Stimulated activated CD8-positive, alpha-beta memory T cell treated with anti-CD3 and anti-CD28 coated beads, Interleukin-2, amount 100 ng/mL, for 1 hour (primary cell): ENCODE measurements at regions not wholly inside any gene's neighbourhood (a gene's known extent, or its start where the extent isn't known, plus 50 kb on each side); places are given as distances from the start of the nearest gene placed in this dataset.
"Not testable (repeated sequence)": the region's sequence is repeated elsewhere in the genome, so short reads cannot be mapped to it uniquely, and the experiment has no call there.

Source experiments
- DNase-seq, 2 donors: peaks; one replicate each; pipeline ENCODE4 v3.0.0-alpha.2; 2020; ENCODE audit warnings: low read depth in 2 of 2

DNA sequence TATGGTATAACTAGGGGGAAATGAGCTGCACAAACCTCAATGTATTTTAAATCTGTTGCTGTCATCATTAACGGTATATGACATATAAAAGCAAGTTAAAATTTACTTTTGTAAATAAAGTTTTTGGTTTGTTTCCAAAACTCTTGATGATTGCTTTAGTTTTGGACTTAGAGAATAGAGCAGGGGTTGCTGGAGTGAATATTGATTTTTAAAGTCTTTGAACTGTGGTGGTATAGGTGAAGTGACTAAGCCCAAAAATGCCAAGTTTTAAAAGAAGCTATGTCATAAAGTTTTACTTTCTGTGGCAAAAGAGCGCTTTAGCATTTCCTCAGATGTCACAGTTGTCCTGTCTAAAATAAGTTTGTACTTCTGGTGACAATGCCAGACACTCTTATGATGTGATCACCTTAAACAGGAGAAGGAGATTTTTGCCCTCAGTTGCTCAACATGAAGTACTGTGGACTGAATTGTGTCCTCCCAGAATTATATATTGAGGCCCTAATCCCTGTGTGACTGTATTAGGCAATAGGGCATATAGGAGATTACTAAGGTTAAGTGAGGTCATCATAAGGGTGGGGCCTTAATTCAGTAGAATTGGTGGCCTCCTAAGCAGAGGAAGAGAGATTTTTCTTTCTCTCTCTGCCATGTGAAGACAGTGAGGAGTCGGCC lies 175.2 kb upstream of the PLGLB1 start:
- DNase-seq = not testable (repeated sequence)

DNA sequence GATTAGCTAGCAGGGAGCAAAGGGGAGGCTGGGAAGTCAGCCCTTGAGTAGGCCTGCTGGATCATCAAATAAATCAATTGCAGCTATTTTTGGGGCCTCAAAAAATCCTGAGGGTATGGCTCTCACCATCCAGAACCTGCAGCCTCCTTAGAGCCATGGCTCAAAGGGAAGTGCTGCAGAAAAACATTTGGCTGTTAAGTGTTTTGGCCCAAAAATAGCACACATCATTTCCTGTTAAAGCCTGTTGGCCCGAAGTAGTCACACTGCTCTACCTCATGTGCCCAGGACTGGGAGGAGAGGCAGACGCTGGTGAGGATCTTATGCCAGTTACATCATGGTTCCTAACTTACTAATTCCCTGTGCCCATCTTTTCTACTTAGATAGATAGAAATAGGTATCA lies 176.8 kb upstream of the PLGLB1 start:
- not testable (repeated sequence) for DNase-seq

DNA sequence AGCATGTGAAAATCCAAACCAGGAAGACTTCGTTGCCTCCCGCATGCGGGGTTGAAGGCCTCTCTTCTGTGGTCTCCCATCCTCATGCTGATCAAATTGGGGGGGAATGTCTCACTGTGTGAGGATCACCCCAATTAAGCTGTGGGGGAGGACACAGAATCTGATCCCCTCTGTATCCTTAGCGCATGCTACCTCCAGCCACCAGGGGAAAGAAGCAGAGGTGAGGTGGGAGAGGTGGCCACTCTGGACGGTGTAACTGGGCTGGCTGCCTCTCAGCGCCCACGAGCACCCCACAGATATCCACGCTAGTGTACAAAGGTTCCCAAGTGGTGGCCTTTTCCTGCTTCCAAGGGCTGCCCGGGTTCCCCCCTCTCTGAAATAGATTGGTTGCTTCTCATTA lies 177.6 kb upstream of the PLGLB1 start:
- not testable (repeated sequence) for DNase-seq

DNA sequence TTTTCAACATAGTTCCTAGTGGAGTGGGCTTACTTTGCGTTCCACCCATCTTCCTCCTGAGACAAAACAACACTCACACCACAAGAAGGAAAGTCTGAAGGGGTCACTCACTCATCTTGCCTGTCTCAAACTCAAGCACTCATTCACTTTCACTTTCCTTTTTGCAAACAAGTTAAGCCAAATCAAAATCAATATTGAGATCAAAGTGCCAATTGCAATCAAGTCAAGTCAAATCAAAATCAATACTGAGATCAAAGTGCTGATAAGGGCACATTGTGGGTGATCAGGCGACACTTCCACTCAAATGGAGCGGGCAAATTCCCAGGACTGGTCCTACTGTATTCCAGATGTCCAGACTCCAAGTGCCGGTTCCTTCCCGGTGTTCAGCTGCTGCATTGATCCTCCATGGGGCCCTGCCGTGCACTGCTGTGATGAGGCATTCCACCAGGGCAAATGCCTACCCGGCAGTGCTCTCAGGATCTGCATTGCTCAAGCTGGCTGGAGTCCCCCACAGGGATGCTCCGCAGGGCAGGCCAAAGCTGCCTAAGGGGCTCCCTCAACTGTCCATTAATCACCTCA lies 183.0 kb upstream of the PLGLB1 start:
- DNase-seq = not testable (repeated sequence)

DNA sequence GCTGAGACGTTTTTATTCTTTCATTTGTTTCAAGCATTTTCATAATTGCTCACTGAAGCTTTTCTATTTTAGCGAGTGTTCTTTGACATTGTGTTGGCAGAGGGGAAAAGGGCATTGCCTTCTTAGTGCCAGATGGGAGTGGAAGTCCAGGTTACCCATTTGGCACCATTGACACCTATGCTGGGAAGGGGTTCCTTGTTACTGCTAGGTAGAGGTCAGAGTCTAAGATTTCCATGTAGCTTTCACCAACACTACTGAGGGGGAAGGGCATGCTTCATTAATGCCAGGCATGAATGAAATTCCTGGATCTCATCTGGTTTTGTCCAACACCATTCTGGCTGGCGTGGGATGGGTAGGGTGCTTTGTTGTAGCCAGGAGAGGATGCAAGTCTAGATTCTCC lies 191.3 kb upstream of the PLGLB1 start:
- DNase-seq = not testable (repeated sequence)

DNA sequence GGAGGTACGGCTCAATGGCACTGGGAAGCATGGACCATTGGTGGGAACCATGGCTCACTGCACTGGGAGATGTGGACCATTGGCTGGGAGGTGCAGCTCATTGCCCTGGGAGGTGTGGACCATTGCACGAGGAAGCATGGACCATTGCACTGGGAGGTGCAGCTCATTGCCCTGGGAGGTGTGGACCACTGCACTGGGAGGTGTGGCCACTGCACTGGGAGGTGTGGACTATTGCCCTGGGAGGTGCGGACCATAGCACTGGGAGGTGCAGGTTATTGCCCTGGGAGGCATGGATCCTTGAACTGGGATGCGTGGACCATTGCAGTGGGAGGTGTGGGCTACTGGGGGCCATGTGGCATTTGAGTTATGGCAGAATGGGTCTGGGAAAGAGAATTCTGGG lies 195.4 kb upstream of the PLGLB1 start:
- DNase-seq = not testable (repeated sequence)

DNA sequence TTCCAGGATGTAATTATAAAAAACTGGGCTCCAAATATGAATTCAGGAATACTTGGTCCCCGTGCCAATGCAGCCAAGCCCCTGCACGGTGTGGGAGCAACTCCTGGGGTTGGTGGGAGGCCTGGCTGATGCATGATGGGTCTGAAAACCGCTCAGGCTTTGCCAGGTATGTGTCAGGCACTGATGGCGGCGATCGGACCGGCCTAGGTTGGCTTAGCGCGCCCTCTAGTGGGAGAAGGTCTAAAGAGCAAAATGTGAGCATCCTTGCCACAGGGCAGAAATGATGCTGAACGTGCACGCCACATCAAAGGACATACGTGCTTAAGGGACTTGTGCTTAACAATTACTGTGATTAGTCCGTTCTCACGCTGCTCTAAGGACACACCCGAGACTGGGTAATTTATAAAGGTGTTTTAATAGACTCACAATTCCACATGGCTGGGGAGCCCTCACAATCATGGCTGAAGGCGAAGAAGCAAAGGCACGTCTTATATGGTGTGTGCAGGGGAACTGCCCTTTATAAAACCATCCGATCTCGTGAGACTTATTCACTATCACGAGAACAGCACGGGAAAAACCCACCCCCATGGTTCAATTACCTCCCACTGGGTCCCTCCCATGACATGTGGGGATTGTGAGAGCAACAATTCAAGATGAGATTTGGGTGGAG lies 196.2 kb upstream of the PLGLB1 start:
- peak; percentile 24 to 48 for DNase-seq

DNA sequence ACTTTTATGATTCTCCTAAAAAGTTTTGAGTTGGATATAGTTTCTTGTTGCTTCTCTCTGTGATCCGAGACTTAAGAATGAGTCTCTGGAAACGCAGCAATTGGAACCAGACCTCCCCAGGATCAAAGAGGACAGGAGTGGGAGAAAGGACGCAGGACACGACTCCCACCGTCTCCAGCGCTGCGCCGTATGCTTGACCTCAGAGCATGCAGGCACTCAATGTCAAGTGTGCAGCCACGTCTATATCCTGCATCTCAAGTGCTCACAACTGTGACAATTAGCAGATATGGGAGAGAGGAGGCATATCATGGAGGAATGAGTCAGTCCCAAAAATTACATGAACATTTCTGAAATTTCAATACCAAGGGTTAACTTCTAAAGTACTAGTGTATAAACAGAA lies 199.0 kb upstream of the PLGLB1 start:
- DNase-seq = not testable (repeated sequence)

DNA sequence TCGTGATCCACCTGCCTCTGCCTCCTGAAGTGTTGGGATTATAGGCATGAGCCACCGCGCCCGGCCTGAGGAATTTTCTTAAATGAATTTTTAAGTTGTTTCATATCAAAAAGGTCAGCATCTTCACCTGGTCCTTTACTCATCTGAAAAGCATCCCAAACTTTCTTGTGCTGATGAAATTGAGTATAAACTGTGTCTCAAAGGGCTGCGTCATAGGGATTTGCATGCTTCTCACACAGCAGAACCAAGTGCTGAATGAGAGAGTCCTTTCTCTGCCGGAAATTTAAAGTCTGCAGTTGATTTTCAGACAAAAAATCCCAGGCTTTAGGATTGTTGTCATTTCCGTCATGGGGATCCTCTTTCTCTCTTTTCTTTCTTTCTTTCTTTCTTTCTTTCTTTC lies 200.5 kb upstream of the PLGLB1 start:
- not testable (repeated sequence) for DNase-seq

DNA sequence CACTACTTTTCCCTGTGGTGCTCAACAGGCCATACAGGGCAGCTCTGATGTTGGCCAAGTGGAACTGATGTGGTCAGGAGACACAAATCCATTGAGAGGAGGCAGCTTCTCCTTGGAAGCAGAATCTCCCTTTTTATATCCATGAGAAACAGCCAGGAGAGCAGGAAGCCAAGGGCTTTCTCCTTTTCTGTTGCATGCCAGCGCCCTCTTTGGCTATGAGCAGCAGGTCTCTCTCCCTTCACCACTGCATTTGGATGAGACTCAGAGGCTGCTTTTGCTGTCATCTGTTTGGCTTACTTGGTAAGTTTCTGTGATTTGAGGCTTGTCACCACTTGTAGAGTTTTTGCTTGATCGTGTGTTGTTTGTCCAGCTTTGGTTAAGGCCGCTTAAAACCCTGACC lies 202.2 kb upstream of the PLGLB1 start:
- DNase-seq = not testable (repeated sequence)

DNA sequence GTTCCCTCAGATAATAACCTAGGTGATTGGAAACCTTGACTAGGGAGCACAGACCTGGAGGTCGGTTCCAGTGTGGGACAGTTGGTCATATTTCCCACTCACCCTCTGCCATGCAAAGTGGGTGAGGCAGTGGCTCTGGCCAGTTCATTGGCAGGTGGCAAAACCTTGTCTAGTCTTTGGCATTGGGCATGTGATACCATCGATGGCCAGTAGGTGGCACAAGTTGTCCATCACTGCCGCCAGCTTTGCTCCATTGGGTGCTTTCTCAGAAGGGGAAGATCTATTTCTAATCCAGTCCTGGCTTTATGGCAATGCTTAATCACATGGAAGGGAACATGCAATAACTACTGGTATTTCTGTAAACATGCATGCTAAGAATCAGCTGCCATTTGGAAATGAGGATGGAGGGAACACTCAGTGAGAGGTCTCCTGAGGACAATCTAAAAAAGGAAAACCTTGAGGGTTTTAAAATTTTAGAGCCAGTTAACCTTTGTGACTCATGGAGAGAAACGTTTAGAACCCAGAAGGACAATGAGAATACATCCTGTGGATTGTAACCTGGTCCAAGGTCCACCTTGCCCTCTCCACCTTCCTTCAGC lies 207.5 kb upstream of the PLGLB1 start:
- DNase-seq = not testable (repeated sequence)

DNA sequence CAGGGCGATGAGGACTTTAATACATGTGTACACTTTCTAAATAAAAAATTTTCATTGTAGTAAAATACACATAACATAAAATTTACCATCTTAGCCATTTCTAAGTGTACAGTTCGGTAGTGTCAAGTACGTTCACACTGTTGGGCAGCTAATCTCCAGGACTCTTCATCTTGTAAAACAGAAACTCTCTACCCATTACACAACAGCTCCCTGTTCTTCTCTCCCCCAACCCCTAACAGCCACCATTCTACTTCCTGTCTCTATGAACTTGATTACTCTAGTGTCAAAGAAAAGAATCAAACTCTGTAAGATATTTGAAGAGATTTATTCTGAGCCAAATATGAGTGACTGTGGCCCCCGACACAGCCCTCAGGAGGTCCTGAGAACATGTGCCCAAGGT lies 208.3 kb upstream of the PLGLB1 start:
- not testable (repeated sequence) for DNase-seq

DNA sequence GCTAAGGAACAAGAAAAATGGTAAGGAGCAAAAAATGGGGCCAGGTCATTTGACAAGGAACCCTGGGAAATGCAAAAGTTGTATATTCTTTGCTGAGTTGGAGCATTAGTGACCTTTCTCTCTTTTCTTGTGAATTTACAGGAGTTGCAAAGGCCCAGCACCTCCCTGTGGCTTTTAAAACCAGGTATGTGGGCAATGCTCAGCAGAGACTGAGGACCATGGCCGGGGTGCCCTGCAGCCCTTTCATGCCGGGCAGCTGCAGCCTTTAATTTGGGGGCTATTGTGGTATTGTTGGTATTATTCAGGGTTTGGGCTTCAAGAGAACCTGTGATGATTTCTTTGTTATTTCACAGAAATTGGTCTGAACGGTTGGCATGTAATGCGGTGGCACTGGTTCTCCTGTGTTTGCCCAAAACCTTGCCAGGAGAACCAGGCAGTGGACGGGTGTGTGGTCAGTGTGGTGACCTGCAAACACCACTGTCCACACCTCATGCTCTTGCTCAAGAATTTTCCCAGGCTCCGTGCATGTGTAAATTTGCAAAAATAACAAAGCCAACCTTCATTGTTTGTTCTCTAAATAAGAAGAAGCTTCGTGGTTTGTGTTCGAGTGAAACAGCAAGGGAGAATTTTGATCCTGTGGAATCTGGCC lies 213.8 kb upstream of the PLGLB1 start:
- DNase-seq = not testable (repeated sequence)

DNA sequence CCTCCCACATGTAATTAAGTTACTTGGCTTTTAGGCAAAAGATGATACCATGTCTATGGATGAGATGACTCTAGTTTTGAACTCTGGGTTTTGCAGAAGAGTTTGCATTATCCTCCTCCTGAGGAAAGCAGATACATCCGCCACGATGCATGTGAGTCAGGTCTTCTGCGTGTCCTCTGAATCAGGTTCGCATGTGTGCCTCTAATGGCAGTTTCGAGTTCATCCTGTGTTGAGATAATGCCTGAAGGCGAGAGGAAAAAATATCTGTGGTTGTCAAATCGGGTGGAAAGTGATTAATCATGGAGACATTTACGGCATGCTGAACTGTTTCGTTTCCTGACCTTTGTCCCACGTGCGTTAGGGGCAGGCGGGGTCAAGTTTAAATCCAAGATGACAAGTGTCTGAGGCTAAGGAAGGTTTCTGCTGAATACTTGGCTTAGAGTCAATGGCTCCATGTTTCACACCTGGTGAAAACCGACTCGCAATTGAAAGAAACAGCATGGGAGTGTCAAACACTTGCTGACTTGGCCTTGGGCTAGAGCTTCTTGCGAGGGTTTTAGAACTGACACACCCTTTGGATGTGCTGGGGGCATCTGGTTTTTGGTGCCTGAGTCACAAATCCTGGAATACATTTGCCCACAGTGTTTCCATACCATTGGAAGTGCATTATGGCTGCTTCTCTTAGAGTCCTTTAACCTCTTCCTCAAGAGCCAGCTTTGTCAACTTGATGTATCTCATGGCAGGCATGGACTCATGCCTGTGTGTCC lies 216.1 kb upstream of the PLGLB1 start:
- not testable (repeated sequence) for DNase-seq

DNA sequence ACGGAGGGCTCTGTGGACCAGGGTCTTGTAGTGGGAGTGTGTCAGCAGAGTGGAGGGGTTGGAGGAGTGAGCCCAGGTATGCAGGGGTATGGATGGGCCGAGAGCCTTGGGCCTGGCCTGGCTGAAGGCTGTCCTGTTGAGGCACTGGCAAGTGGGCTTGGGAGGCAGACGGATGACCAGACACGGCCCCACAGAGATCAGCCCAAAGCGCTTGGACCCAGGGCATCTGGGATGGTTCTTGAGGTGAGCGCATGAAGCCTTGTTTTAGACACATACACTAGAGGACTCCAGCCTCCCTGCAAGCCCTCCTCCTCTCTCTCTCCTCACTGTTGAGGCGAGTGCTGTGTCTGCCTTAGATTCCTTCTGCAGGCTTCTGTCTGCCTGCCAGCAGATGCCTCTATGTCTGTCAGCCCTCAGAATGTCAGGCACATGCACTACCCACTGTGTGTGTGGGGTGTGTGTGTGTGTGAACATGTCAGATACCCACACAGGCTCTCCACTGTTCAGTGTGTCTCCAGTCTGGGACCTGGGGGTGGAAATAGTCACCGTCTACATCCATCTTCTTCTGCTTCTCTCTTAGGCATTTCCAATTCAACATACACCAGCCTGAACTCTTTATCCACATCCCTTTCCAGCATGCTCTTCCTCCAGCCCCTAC lies 218.0 kb upstream of the PLGLB1 start:
- not testable (repeated sequence) for DNase-seq

DNA sequence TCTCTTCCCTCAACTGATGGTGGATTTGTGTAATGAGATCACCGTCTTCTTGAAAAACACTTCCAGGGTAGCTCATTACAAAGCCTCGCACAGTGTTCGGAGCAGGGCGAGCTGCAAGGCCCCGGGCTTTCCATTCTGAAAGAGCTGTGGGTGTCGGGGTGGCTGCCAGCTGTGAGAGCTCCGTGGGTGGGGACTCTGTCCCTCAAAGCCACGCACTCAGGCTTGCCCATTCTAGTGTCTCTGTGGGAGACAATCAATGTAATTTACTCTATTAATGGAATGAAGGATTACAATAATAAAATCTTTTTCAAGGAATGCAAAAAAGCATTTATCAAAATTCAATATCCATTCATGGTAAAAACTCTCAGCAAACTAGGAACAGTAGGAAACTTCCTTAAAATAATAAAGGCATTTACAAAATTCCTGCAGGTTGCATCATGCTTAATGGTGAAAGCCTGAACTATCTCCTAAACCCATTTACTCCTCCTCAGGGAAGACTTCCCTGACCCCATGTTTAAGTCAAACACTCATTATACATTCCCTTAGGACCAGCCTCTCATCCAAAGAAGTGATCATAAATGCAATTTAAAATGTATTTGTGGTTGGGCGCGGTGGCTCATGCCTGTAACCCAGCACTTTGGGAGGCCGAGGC lies 224.5 kb upstream of the PLGLB1 start:
- not testable (repeated sequence) for DNase-seq

DNA sequence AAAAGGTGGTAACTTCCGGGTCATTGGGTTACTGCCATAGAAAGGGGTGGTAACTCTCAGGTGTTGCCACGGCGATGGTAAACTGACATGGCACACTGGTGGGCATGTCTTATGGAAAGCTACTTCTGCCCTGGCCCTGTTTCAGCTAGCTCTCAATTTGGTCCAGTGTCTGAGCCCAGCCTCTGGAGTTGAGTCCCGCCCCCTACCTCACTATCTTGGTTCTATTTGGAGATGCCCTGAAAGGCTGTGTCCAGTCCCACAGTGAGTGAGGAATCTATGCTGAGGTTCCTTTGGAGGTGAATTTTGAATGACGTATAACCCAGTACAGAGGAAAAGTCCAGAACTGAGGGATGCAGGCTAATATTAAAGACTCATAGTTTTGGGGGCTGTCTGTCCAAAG lies 230.4 kb upstream of the PLGLB1 start:
- DNase-seq = not testable (repeated sequence)

DNA sequence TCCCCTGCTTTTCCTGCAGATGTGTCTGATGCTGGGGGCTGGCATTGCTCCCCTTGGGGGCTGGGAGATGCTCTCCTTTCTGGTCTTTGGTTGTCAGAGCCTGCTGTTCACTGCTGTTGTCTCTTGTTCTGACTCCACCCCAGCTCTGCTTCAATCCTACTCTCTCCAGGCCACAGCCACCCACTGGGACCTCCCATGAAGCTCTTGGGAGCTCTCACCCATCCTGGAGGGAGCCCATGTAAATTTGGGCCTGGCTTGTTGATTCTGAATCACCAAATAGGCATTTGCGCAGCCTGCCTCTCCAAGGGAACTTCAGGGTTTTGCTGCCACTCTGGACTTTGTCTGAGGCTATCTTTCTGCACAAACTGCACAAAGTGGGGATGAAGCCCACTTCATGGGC lies 232.9 kb upstream of the PLGLB1 start:
- DNase-seq = not testable (repeated sequence)

DNA sequence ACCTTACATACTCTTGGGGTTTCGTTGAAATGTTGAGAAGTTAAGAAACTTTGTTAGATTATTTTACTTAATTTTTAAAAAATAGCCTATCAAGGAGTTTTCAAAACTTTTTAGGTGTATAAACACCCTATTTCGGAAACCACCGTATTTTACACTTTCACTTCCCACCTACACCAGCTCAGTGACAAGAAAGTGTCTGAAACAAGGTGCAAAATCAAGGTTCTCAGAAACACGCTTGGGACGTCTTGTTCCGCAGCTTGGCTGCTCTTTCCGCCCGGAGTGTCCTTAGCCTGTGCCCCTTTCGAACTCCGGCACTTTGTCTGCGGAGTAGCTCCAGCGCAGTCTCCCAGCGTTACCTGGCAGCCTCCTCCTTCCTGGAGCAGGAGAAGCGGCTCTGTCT lies 233.8 kb upstream of the PLGLB1 start:
- not testable (repeated sequence) for DNase-seq

DNA sequence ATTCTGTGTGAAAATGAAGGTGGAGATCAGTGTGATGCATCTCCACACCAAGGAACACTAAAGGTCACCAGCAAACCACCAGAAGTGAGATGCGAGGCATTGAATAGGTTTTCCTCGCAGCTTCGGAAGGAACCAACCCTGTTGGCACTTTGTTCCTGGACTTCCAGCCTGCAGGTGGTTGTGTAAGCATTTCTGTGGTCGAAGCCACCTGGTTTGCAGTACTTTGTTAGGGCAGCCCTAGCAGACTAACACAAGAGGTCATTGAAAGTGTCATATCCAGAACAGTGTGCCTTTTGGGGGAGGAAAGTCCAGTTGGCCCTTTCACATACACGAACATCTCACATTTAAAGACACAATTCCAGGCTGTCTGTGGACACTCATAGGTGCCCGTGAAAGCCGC lies 237.2 kb upstream of the PLGLB1 start:
- DNase-seq = not testable (repeated sequence)
